ENCODE measurements at regions not wholly inside any gene's neighbourhood (a gene's known extent, or its start where the extent isn't known, plus 50 kb on each side); places are given as distances from the start of the nearest gene placed in this dataset.
"Not testable (repeated sequence)": the region's sequence is repeated elsewhere in the genome, so short reads cannot be mapped to it uniquely, and the experiment has no call there.

DNA sequence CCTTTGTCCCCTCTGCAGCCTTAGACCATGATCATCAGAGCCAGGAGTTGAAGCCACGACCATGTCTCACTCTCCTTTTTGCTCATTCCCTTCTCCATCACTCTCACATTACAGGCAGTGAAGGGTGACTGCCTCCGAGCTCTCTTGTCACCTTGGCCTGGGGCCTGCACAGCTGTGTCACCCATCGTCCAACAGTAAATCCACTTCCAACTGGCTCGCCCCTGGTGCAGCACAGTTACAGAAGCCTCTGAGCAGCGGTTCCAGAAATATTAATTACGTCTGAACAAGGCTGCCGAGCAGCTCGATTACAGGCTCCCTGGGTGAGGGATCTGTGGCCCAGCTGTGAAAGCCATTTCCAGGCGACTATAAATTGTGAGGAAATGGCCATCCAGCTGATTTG lies 528.2 kb downstream of the NR2F2 start:
- no peak for DNase-seq

DNA sequence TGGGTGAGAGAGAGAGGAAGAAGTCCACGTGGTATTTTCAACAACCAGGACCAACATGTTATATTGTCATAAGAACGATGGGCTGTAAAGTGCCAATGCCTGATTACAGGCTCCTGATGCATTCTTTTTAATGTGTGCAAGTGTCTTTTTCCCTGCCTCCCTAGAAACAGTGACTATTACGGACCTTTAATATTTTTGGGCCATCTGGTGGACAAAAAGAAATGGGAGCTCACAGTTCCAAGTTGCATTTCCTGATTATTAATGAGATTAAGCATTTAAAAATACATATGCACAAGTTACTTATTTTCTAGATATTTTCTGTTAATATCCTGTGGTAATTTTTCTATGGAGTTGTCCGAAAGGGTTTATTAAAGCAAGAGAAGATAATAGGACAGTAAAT lies 530.2 kb downstream of the NR2F2 start:
- no peak for DNase-seq

DNA sequence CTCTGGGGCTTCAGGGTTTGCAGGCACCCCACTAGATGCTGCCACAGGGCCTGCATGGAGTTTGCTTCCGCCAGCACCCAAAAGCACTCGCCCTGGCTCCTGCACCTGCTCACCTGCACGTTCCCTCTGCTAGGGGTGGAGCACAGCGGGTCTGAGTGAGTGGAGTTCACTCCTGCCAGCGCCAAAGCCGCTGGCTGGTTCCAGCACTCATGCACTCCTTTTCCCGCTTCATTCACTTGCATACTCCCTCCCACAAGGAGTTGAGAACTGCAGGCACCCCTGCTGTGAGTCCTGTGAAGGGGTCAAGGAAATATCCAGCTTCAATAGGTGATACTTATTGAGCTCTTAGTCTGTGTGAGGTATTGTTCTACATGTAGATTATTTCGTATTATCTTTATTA lies 537.5 kb downstream of the NR2F2 start:
- no peak for DNase-seq

DNA sequence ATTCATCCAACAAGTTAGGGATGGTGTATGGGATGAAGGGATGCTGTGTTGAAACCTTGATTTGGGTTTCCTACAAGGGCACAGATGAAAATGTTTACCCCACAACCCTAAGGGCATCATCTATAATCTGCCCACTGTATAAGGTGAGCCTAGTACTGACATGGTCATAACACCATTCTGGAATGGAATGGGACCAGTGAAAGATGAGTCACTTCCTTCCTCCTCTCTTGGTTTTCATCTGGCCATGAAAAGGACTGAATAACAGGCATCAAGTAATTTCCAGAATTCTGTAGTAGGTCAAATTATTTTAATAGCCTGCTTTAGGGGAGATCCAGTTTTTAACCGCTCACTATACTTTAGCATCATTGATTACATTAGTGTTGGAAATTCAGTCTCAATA lies 538.6 kb downstream of the NR2F2 start:
- no peak for DNase-seq

DNA sequence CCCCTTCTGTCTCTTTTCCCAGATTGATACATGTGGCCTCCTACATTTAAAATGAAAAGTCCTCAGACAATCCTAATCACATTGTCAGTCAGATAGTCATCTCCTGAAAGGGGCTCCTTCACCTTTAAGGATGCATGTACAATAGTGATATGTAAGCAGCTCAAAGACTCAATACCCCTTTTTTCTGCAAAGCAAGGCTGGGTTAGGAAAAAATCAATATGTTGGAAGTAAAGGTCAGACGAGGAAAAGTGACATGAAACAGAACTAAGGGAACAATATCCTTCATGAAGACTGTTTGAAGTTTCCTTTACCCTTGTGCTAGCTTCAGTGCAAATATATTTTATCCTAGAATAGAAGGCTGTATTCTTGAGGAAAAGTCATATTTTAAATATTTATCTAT lies 539.3 kb downstream of the NR2F2 start:
- no peak for DNase-seq

DNA sequence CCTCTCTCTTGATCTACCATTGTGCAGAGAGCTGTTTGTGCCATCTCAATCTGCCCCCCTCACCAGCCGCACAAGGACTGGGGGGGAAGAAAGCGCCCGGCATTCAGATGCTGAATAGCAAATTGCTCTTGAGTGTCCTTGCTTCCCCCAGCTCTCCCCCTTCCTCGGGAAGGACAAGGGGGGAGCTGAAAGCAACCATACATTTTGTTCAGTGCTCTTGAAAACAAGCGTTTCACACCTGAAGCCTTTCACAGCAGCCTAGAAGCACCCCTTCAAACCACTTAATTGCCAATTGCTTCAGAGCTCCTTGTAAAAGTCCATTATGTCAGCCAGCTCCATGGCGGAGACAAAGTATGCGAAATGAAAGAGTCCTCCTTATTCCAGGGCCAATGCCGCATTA lies 540.1 kb downstream of the NR2F2 start:
- DNase-seq, result no peak

DNA sequence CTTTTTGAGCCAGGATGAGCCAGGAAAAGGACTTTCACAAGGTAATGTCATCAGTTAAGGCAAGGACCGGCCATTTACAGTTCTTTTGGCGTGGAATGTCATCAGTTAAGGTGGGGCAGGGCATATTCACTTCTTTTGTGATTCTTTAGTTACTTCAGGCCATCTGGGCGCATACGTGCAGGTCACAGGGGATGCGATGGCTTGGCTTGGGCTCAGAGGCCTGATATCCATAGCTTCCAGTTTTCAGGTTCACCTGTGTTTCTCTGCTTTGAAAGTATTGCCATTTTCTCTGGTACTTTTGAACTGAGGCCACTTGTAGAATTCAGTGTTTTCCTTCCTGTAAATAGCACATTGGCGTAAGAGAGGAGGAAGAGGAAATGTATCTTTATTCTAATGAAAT lies 546.9 kb downstream of the NR2F2 start:
- not testable (repeated sequence) for DNase-seq

DNA sequence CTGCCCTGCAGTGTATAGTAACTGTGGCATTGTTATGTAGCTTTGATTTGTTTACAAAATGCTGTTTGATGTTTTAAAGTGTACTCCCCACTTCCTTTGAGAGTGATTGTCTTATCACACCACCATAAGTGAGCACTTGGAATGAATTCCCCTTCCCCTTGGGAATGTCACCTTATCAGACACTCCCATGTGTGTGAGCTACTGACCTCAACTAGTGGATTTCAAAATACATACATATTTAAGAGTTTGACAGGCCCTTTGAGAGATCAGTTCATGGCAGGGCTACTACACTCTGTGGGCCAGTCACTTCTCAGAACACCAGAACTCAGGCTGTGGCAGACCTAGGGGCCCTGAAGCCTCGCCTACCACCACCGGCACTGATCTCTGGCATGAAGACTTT lies 547.6 kb downstream of the NR2F2 start:
- DNase-seq, result no peak

DNA sequence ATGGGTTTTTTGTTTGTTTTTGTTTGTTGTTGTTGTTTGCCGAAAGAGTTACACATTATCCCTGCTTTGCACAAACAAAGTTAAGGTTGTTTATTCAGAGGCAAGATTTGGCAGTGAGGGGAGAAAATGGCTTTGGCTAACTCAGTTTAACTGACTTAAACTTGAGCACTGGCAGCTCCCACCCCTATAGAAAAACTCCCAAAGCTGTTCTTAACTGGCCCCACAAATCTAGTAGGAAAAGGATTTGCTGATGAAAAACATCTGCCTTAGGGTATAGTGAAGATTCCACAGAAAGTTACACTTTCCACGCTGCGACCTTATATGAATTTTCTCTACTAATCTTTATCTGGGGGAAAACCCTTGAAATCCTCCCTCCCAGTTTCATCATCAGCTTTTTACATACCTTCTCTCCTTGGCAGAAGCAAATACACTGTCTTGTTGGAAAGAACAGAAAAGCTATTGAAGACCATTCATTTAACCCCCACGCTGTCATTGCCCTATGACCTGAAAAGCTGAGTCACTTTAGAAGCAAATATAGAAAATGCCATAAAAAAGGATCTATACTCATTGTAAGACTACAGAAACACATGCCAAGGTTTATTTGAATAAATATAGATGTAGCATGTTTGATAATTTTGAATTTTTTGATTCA lies 551.7 kb downstream of the NR2F2 start:
- no peak for DNase-seq

DNA sequence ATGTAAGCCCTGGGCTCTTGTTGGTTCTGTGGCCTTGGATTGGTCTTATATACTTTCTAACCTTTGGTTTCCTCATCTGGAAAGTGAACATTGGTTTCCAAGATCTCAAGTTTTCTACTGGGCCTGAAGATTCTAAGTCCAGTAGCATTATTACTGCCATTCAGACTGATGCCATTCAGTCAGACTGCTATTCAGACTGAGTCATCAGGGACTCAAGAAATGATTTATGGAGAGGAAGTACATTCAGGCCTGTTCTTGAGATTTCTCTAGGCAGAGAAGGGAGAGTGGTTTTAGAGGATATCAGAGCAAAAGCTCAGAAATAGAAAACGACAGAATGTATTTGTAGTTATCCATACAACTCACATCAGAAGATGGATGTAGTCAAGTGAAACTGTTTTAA lies 557.2 kb downstream of the NR2F2 start:
- DNase-seq, result no peak

DNA sequence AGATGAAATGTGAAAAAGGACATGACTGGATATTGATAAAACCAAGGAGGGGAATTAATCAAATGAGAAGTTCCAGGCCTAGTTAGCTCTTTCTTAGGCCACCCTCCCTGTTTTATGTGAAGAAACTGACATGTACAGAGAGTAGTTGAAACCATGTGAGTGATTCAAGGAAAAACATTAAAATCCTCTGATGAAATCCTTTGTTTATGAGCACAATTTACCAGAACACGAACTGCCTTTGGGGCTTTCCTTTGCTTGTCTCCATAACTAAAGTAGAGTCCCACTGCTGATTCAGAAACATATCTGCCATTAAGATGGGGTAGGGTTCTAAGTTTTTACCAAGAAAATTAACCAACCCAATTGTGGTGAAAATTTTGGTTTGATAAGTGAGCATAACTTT lies 558.3 kb downstream of the NR2F2 start:
- no peak for DNase-seq

DNA sequence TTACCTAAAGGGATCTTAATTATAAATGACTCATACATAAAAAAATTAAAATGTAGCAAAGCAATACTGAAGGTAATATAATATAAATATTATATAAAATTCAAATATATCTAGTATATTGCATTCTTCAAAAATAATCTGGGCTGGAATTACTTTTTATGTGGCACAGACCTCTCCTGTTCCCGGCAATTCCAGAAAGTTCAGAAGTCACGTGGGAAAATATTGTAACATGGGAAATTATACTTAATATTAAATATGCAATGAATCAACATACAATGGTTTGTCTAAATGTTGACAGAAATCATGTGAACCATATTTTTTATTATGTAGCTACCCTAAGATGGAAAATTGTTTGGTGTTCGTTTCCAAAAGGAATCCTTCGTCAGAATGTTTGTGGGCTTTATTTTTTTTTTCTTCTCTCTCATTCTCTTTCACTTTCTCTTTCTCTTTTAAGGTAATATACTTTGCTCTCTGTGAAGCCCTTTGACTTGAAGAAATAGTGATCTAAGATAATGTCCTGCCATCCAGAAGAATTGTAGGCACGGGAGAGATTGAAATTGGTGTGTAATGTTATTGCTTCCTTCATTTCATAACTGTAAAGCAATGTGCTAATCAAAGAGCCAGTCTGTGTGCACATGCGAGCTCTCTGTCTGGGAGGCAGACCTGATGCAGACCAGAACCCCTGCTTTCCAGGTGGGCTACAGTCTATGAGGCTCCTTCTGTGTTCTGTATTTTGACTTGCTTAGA lies 559.4 kb downstream of the NR2F2 start:
- peak; percentile 1 for DNase-seq

DNA sequence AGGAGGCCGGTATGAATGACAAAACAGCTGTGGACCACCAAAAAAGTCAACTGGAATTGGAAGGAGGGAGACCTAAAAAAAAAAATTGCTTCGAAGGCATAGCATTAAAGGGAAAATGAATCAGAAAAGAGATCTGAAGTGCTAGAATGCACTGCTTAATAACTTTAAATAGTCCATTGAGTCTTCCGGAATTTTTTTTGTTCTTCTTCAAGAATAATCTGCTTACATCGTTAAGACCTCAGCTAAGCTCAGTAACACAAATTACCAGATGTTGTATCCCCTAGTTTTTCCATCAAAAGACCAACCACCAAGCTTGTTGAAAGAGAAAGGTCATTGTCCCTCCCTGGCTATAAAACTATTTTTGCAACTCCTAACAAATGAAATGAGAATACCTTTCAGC lies 560.5 kb downstream of the NR2F2 start:
- no peak for DNase-seq

DNA sequence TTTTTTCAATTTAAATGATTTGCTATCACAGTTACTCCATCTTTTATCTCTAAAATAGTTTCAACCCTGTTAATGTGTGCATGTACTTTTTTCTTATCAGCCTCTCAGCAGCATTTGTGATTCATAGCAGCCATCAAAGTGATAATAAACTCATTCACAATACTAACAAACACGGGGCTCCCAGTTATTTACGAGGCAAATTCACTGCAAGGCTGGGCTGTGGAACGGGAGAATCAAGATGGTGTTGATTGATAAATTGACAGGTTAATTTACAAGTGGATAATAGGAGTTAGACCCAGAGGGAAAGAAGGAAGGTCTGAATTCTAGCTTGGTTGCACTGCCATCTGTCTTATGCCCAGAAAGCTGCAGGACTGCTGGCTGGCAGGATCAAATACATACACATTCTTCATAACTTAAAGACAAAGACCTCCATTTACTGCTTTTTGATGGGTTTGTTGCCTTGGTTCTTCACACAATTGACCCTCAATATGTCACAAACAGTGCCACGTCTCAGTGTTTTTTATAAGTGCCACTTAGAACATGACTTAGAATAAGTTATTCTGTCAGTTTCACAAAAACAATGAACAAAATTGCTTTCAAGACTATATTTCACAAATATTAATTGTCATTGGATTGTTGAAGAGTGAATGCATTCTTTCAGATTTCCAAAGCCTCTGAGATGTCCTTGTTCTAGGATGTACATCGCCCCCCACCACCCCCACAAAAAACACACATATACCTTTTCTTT lies 562.8 kb downstream of the NR2F2 start:
- peak; percentile 24 for DNase-seq

DNA sequence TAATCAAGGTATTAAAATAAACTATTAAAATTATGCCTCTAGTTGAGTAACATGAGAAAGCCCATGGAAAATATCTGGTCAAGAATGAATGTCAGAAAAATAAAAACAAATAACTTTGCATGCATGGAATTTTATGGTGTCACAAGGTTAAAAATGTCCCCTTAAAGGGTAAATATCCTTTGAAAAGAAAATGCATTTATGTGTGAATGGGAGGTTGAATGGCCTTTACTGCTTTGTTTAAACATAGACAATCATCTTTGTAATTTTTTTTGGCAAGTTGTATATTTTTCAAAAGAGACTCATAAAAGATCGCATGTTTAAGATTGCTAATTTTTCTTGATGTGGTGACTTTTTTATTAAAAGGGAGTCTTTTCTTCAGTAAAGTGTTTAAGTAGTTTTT lies 564.2 kb downstream of the NR2F2 start:
- no peak for DNase-seq

DNA sequence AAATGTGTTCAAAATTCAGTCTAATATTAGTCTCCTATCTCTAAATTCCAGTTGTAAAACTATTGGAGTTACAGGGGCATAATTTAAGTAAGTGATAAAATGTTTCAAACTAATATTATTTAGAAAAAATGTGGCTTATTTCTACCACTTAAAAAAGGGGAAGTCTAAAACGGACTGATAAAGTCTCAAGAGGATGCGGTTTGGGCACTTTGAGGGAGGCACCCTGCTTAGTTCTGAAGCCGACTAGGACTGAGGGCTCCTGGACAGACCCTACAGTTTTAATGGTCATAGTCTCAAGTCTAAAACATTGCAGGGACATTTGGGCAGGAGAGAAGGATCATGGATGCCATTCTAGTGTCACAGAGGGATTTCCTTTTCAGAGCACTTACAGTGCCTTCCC lies 566.3 kb downstream of the NR2F2 start:
- DNase-seq, result peak; percentile 55

DNA sequence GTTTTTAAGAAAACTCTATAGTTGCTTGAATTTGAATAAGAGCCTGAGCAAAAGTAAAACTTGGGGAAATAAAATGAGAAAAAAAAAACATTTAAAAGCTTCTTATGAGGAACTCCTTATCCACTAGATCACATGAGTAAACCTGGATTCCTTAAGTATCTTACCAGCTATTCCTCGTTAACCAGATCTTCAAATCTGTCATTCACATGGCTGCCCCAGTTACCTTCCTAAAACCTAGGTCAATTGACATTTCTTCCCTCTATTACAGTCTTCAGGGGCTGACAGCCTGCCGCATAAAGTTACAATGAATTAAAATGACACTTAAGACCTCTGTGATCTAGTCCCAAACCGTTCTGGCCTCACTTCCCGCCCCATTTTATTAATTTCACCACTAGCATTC lies 583.6 kb downstream of the NR2F2 start:
- DNase-seq, result no peak

DNA sequence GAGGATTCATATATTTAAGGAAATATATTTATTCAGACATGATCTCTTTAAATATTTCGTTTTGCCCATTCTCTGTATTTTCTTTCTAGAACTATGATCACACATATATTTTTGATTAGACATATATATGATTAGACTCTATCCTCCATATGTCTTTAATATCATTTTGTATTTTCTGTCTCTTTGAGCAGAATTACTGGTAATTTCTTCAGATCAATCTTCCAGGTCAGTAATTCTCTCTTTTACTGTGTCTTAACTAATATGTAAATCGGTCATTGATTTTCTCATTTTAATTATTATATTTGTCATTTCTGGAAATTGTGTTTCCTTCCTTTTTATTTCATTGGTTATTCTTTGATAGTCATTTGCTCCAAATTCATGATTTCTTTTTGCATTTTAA lies 586.2 kb downstream of the NR2F2 start:
- DNase-seq, result no peak

DNA sequence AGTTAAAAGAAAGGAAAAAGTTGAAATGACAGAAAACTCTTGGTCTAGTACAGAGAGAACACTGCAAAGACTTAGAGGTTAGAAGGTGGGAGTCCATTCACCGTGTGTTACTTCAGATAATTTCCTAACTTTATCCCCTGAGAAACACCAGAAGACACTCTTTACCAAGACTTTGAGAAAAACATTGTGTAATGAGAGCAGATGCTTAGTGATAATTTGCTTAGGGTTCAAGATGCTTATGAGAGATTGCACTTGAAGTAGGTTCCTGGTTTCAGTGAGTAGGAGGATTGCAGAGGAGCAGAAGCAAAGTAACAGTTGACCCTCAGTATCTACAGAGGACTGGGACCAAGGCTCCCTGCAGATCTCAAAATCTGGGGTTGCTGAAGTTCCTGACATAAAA lies 594.1 kb downstream of the NR2F2 start:
- DNase-seq, result no peak

DNA sequence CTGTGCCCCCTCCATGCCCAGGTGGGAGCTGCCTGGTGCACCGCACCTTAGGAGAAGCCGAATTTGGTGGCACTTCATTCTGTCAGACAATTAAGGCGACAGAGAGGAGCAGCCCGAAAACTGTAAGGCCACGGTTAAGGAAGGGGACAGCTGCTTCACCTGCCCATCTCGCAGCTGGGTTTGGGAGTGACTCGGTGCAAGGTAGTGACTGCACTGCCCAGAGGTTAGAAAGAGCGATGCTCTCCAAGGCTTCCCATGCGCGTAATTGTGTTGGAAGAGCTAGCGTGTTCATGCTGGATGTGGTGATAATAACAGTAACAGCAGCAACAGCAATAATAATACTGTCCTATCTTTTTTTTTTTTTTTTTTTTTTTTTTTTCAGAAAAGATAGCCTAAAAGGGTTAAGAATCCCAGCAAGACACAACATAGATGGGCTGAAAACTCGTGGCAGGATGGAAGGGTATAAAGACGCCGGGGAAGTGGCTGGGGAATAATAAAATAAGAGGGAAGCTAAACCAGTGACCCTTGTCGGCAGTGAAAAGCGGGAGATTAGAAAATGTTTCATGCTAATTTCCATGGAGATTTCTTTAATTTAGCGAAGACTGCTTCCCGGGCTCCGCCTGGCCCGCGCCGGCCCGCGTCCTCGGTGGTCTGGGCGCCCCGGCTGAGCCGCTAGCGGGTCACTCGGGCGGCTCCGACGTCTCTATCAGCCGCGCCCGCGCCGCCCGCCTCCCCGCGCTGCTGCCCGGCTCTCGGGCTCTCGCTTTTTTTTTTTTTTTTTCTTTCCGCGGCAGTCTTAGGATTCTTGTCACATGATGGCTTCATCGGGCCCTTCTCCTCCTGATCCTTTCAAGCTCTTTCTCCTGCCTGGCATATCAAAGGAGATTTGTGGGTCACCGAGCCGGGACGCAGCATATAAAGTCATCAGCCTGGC lies 617.1 kb downstream of the NR2F2 start:
- DNase-seq, result no peak

DNA sequence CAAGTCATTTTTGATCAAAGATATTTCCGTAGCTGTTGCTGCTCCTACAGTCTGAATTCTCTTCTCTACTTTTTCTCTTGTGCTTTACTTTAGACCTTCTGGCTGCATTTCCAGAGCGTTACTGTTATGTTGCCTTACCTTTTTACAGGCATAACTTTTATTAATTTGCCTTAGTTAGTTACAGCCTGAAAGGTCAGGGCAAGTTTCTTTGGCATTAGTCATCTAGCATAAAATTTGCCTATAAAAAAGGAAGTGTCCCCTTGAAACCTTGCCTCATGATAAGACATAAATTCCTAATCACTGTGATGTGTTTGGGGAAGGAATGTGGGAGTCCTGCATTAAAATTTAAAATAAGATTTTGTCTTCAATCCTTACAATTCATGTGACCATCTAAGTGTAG lies 618.5 kb downstream of the NR2F2 start:
- DNase-seq, result no peak

DNA sequence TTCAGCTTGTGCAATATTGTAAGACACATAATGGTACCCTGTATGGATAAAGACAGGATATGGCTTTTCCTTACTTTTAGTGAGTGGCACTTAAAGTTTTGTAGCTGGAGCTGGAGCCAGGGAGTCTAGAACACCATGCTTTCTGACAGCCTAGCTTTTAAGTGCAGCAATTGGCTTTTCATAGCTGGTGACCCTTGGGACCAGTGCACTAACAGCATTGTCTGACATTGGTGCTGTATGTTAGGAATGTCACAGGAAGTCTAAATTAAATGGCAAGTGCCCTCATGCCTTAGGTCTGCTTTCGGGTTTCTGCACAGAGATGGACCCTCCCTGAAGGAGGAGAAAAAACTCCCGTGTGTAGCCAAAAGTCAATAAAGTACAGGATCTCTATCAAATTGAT lies 628.2 kb downstream of the NR2F2 start:
- no peak for DNase-seq

DNA sequence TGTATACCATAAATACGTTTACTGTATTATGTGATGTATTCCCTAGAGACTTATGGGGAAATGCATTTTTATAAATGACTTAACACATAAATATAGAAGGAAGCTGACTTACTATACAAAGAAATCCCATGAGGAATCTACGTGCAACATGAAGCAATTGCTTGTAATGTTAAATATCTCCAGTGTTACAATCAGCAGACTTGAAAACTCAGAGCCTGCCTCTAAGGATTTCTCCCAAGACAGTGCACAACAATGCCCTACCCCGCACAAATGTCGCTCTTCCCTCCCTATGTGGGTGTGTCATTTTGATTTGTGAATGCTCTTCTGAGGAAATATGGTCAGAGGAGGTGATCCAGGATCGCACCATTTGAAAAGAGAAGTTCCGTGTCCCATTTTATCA lies 629.0 kb downstream of the NR2F2 start:
- DNase-seq, result no peak
